CD4-positive, CD25-positive, alpha-beta regulatory T cell (primary cell): ENCODE measurements at regions not wholly inside any gene's neighbourhood (a gene's known extent, or its start where the extent isn't known, plus 50 kb on each side); places are given as distances from the start of the nearest gene placed in this dataset.

Experiments used
- ATAC-seq, 2 donors: fragments of 150-1000 bp; cut with Tn5 transposase; one replicate each; pipeline ENCODE4 v1.10.0; 2021; ENCODE audit warnings: low read depth in 2 of 2, moderate number of reproducible peaks in 2 of 2, moderate library complexity in 1 of 2
- DNase-seq, 3 donors: peaks; one replicate each; pipeline versions ENCODE4 v3.0.0 to v3.0.0-alpha.2; 2012 to 2022; ENCODE audit warnings: mixed read lengths in 1 of 3
- H3K27ac ChIP-seq: one replicate; pipeline ENCODE4 v1.7.0; 2013; ENCODE audit warnings: mild to moderate bottlenecking, low read length; ENCODE audit not compliant: insufficient read depth, poor library complexity, severe bottlenecking
- H3K27me3 ChIP-seq: one replicate; pipeline ENCODE4 v1.7.0; 2013; ENCODE audit warnings: low read length; ENCODE audit not compliant: control insufficient read depth, insufficient read depth
- H3K36me3 ChIP-seq: one replicate; pipeline ENCODE4 v1.7.0; 2013; ENCODE audit warnings: mild to moderate bottlenecking, low read length, moderate library complexity; ENCODE audit not compliant: control insufficient read depth, insufficient read depth
- H3K4me1 ChIP-seq: 2 replicates; pipeline ENCODE4 v1.7.0; 2013; ENCODE audit warnings: mild to moderate bottlenecking, low read length; ENCODE audit not compliant: insufficient read depth, control insufficient read depth, poor library complexity, severe bottlenecking
- H3K4me3 ChIP-seq: one replicate; pipeline ENCODE4 v1.7.0; 2013; ENCODE audit warnings: low read depth, mild to moderate bottlenecking, low read length, moderate library complexity
- H3K9me3 ChIP-seq, 2 experiments: 1 replicate in 1 of 2; 2 replicates in 1 of 2; pipeline ENCODE4 v1.7.0; 2013; ENCODE audit warnings: low read length in 2 of 2, mild to moderate bottlenecking in 1 of 2, moderate library complexity in 1 of 2; ENCODE audit not compliant: control insufficient read depth in 2 of 2
- H3K27ac Mint-ChIP-seq, 3 donors: one replicate each; pipeline ENCODE4 v1.8.0; 2020 to 2022; ENCODE audit warnings: mild to moderate bottlenecking in 3 of 3, mixed read lengths in 3 of 3, moderate library complexity in 2 of 3
- H3K27me3 Mint-ChIP-seq: one replicate; pipeline ENCODE4 v1.8.0; 2022; ENCODE audit warnings: mild to moderate bottlenecking, mixed read lengths
- H3K36me3 Mint-ChIP-seq: one replicate; pipeline ENCODE4 v1.8.0; 2020; ENCODE audit warnings: mixed read lengths
- H3K4me1 Mint-ChIP-seq, 4 donors: one replicate each; pipeline ENCODE4 v1.8.0; 2020 to 2022; ENCODE audit warnings: mixed read lengths in 4 of 4, mild to moderate bottlenecking in 1 of 4
- H3K4me3 Mint-ChIP-seq, 4 donors: one replicate each; pipeline ENCODE4 v1.8.0; 2020 to 2022; ENCODE audit warnings: mild to moderate bottlenecking in 4 of 4, mixed read lengths in 4 of 4, moderate library complexity in 3 of 4
- H3K9me3 Mint-ChIP-seq, 7 donors: one replicate each; pipeline ENCODE4 v1.8.0; 2020 to 2022; ENCODE audit warnings: mixed read lengths in 7 of 7, mild to moderate bottlenecking in 3 of 7, moderate library complexity in 2 of 7

- no peak for ATAC-seq
These were observed 273.9 kb upstream of the ZFHX3 start for GRCh38 chr16:73321853-73322252.

GRCh38 chr16:73319737-73320136 is 271.8 kb upstream of the ZFHX3 start:
- H3K27ac ChIP-seq = no peak overlapping the region
- no peaks in the 10 kb centered on the region for H3K9me3 ChIP-seq
- no peak overlapping the region for H3K4me3 ChIP-seq
- H3K36me3 Mint-ChIP-seq = no peaks in the 10 kb centered on the region
- H3K4me1 Mint-ChIP-seq = no peaks in the 10 kb centered on the region
- no peak for ATAC-seq
- no peaks in the 10 kb centered on the region for H3K4me1 ChIP-seq
- DNase-seq = no peak
- H3K27me3 ChIP-seq = no peaks in the 10 kb centered on the region
- no peak overlapping the region for H3K4me3 Mint-ChIP-seq
- no peak overlapping the region for H3K27ac Mint-ChIP-seq
- peaks cover 7% of the 10 kb centered on the region for H3K27me3 Mint-ChIP-seq
- H3K36me3 ChIP-seq = no peaks in the 10 kb centered on the region
- H3K9me3 Mint-ChIP-seq = peaks cover 0 to 10% (median under 1%) of the 10 kb centered on the region in 7 donors

More at GRCh38 chr16:73321853-73322252, 273.9 kb upstream of the ZFHX3 start:
- Histone ChIP-seq H3K9me3 (no peaks in the 10 kb centered on the region), H3K36me3 (no peaks in the 10 kb centered on the region), H3K27me3 (no peaks in the 10 kb centered on the region), H3K4me1 (no peaks in the 10 kb centered on the region), H3K27ac (no peak overlapping the region), H3K4me3 (no peak overlapping the region)
- H3K36me3 Mint-ChIP-seq = no peaks in the 10 kb centered on the region
- no peak overlapping the region for H3K4me3 Mint-ChIP-seq
- no peak overlapping the region for H3K27ac Mint-ChIP-seq
- H3K4me1 Mint-ChIP-seq = no peaks in the 10 kb centered on the region
- DNase-seq = no peak
- H3K27me3 Mint-ChIP-seq = peaks cover 7% of the 10 kb centered on the region
- peaks cover 0 to 9% (median 0%) of the 10 kb centered on the region in 7 donors for H3K9me3 Mint-ChIP-seq

GRCh38 chr16:73319261-73319660 is 271.3 kb upstream of the ZFHX3 start:
- no peaks in the 10 kb centered on the region for H3K4me1 ChIP-seq
- Mint-ChIP-seq H3K36me3 (no peaks in the 10 kb centered on the region), H3K9me3 (peaks cover 0 to 10% (median 3%) of the 10 kb centered on the region in 7 donors), H3K4me3 (no peak overlapping the region), H3K27me3 (peaks cover 7% of the 10 kb centered on the region), H3K27ac (no peak overlapping the region), H3K4me1 (no peaks in the 10 kb centered on the region)
- H3K27me3 ChIP-seq = no peaks in the 10 kb centered on the region
- no peak overlapping the region for H3K27ac ChIP-seq
- H3K9me3 ChIP-seq = no peaks in the 10 kb centered on the region
- H3K36me3 ChIP-seq = no peaks in the 10 kb centered on the region
- H3K4me3 ChIP-seq = no peak overlapping the region
- DNase-seq (no peak), ATAC-seq (no peak)

- peaks cover 0 to 10% (median 5%) of the 10 kb centered on the region in 7 donors for H3K9me3 Mint-ChIP-seq
- H3K27ac ChIP-seq = no peak overlapping the region
- peaks cover 7% of the 10 kb centered on the region for H3K27me3 Mint-ChIP-seq
- DNase-seq (no peak), ATAC-seq (no peak)
- H3K4me1 ChIP-seq = no peaks in the 10 kb centered on the region
- H3K4me3 ChIP-seq = no peak overlapping the region
- H3K4me1 Mint-ChIP-seq = no peaks in the 10 kb centered on the region
- H3K36me3 ChIP-seq = no peaks in the 10 kb centered on the region
- H3K9me3 ChIP-seq = no peaks in the 10 kb centered on the region
- no peak overlapping the region for H3K27ac Mint-ChIP-seq
- H3K4me3 Mint-ChIP-seq = no peak overlapping the region
- H3K27me3 ChIP-seq = no peaks in the 10 kb centered on the region
- no peaks in the 10 kb centered on the region for H3K36me3 Mint-ChIP-seq
These were observed 269.5 kb upstream of the ZFHX3 start for GRCh38 chr16:73317321-73317857.

- Mint-ChIP-seq H3K27me3 (peaks cover 7% of the 10 kb centered on the region), H3K4me1 (no peaks in the 10 kb centered on the region), H3K27ac (no peak overlapping the region), H3K36me3 (no peaks in the 10 kb centered on the region), H3K4me3 (no peak overlapping the region), H3K9me3 (peaks cover 0 to 10% (median 5%) of the 10 kb centered on the region in 7 donors)
- Histone ChIP-seq H3K27me3 (no peaks in the 10 kb centered on the region), H3K4me1 (no peaks in the 10 kb centered on the region), H3K27ac (no peak overlapping the region), H3K9me3 (no peaks in the 10 kb centered on the region), H3K36me3 (no peaks in the 10 kb centered on the region), H3K4me3 (no peak overlapping the region)
- ATAC-seq (no peak), DNase-seq (no peak)
These were observed 267.7 kb upstream of the ZFHX3 start for GRCh38 chr16:73315645-73316044.

DNA sequence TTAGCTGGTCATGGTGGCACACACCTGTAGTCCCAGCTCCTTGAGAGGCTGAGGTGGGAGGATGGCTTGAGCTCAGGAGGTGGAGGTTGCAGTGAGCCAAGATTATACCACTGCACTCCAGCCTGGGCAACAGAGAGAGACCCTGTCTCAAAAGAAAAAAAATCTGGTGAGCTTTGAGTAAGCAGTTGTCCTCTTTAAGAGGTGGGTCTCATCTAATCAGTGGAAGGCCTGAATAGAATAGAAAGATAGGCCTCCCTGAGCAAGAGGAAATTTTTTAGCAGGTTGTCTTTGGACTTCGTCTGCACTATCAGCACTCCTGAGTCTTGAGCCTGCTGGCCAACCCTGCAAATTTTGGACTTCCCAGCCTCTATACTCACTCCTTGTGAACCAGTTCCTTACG is 266.0 kb upstream of the ZFHX3 start:
- H3K9me3 ChIP-seq = no peaks in the 10 kb centered on the region
- Mint-ChIP-seq H3K27me3 (peaks cover 7% of the 10 kb centered on the region), H3K27ac (no peak overlapping the region), H3K4me1 (no peaks in the 10 kb centered on the region), H3K36me3 (no peaks in the 10 kb centered on the region), H3K9me3 (peaks cover 0 to 10% (median 3%) of the 10 kb centered on the region in 7 donors), H3K4me3 (no peak overlapping the region)
- no peak overlapping the region for H3K4me3 ChIP-seq
- DNase-seq (no peak), ATAC-seq (no peak)
- no peaks in the 10 kb centered on the region for H3K36me3 ChIP-seq
- H3K4me1 ChIP-seq = no peaks in the 10 kb centered on the region
- H3K27ac ChIP-seq = no peak overlapping the region
- no peaks in the 10 kb centered on the region for H3K27me3 ChIP-seq

DNA sequence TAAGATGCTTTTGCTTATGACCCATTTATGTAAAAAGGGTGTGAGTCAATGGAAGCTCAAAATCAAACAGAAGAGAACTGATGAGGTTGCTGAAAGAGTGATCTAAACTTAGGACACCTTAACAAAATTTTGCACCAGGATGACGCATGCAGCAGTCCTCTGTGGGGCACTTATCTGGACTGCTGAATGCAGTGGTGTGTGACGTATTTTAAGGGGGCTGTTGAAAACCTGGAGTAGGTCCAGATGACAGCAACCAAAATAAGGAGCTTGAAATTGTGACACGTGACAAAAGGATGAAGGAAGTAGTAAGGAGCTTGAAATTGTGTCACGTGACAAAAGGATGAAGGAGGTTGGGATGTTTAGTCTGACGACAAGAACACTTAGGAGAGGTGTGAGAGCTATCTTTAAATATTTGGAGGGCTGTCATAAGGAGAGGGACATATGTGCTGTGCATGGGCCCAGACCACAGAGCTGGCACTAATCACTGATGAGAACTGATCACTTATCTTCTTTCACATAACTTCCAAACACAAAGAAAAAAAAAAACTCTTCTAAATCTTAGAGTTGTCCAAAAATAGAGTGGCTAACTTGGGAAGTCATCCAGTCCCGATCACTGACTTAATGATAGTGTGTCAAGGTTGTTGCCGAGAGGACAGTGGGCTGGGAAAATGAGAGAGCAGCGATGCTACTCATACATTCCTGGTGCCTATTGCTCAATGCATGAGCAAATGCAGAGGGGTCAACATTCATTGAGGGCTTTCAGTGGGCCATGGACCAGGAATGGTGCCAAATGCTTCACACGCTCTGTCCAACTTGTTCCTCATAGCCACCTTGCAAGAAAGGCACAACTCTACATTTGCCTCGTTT is 264.2 kb upstream of the ZFHX3 start:
- no peak for DNase-seq
- no peak overlapping the region for H3K4me3 Mint-ChIP-seq
- H3K4me1 Mint-ChIP-seq = no peaks in the 10 kb centered on the region
- H3K36me3 ChIP-seq = no peaks in the 10 kb centered on the region
- H3K27me3 Mint-ChIP-seq = no peaks in the 10 kb centered on the region
- no peak for ATAC-seq
- H3K9me3 ChIP-seq = no peaks in the 10 kb centered on the region
- peaks cover 0 to 6% (median 3%) of the 10 kb centered on the region in 7 donors for H3K9me3 Mint-ChIP-seq
- H3K27me3 ChIP-seq = no peaks in the 10 kb centered on the region
- H3K27ac Mint-ChIP-seq = no peak overlapping the region
- H3K36me3 Mint-ChIP-seq = no peaks in the 10 kb centered on the region
- H3K4me1 ChIP-seq = no peaks in the 10 kb centered on the region
- no peak overlapping the region for H3K27ac ChIP-seq
- no peak overlapping the region for H3K4me3 ChIP-seq

DNA sequence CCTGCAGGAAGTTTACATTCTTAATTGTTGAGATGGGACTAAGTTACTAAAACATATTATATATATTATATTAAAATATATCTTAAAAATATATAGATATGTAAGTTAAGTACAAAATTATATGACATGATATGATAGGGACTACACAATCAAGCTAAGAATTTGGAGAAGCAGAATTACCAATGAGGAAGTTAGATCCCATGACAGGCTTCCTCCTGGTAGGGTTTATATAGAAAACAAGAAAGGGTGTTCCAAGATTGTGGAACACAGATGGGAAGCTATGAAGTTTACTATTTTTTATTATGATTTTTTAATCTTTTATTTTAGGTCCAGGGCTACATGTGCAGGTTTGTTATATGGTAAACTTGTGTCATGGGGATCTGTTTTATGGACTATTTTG is 260.8 kb upstream of the ZFHX3 start:
- no peaks in the 10 kb centered on the region for H3K36me3 ChIP-seq
- Mint-ChIP-seq H3K4me3 (no peak overlapping the region), H3K9me3 (peaks cover 0 to 6% (median 0%) of the 10 kb centered on the region in 7 donors), H3K27ac (no peak overlapping the region), H3K36me3 (no peaks in the 10 kb centered on the region), H3K27me3 (no peaks in the 10 kb centered on the region), H3K4me1 (no peaks in the 10 kb centered on the region)
- H3K9me3 ChIP-seq = no peaks in the 10 kb centered on the region
- DNase-seq (no peak), ATAC-seq (no peak)
- H3K27me3 ChIP-seq = no peaks in the 10 kb centered on the region
- H3K27ac ChIP-seq = no peak overlapping the region
- H3K4me3 ChIP-seq = no peak overlapping the region
- H3K4me1 ChIP-seq = no peaks in the 10 kb centered on the region
